CD8-positive, alpha-beta memory T cell (primary cell): ENCODE measurements at regions not wholly inside any gene's neighbourhood (a gene's known extent, or its start where the extent isn't known, plus 50 kb on each side); places are given as distances from the start of the nearest gene placed in this dataset.
A peak's percentile ranks its signal among the peaks of the same experiment; 100 is the strongest.
"Not testable (repeated sequence)": the region's sequence is repeated elsewhere in the genome, so short reads cannot be mapped to it uniquely, and the experiment has no call there.

Experiments
- CTCF ChIA-PET: fragments of 350-600 bp; sonication (Branson Sonifier 250); formaldehyde crosslinking; loops from one replicate; lab custom pipeline; 2021; ENCODE audit warnings: antibody characterized with exemption; lab: Charles Lee
- POLR2A ChIA-PET: fragments of 350-600 bp; sonication (Branson Sonifier 250); formaldehyde crosslinking; loops from one replicate; lab custom pipeline; 2021; ENCODE audit warnings: antibody characterized with exemption; lab: Charles Lee
- DNase-seq, 5 donors: peaks; one replicate each; pipeline versions ENCODE4 v3.0.0 to v3.0.0-alpha.2; 2020 to 2022; ENCODE audit warnings: mixed read lengths in 1 of 5
- H3K27ac ChIP-seq: one replicate; pipeline ENCODE4 v1.7.0; 2013; ENCODE audit warnings: low read depth, mild to moderate bottlenecking, low read length, moderate library complexity
- H3K27me3 ChIP-seq: 2 replicates; pipeline ENCODE4 v1.7.0; 2013; ENCODE audit warnings: low read length, mild to moderate bottlenecking; ENCODE audit not compliant: insufficient read depth, poor library complexity, severe bottlenecking
- H3K36me3 ChIP-seq: 2 replicates; pipeline ENCODE4 v1.7.0; 2013; ENCODE audit warnings: mild to moderate bottlenecking, low read length, moderate library complexity; ENCODE audit not compliant: insufficient read depth
- H3K4me1 ChIP-seq: 2 replicates; pipeline ENCODE4 v1.7.0; 2013; ENCODE audit warnings: mild to moderate bottlenecking, low read length, moderate library complexity; ENCODE audit not compliant: insufficient read depth
- H3K4me3 ChIP-seq: 2 replicates; pipeline ENCODE4 v1.7.0; 2013; ENCODE audit warnings: mild to moderate bottlenecking, low read length
- H3K9me3 ChIP-seq: 2 replicates; pipeline ENCODE4 v1.7.0; 2013; ENCODE audit warnings: mild to moderate bottlenecking, low read length
- H3K27ac Mint-ChIP-seq, 8 donors: one replicate each; pipeline ENCODE4 v1.8.0; 2020 to 2021; ENCODE audit warnings: mixed read lengths in 8 of 8, mild to moderate bottlenecking in 6 of 8, inconsistent platforms in 3 of 8, moderate library complexity in 3 of 8
- H3K27me3 Mint-ChIP-seq, 2 donors: one replicate each; pipeline ENCODE4 v1.8.0; 2020 to 2021; ENCODE audit warnings: mixed read lengths in 2 of 2, mild to moderate bottlenecking in 1 of 2, moderate library complexity in 1 of 2
- H3K36me3 Mint-ChIP-seq, 3 donors: one replicate each; pipeline ENCODE4 v1.8.0; 2020 to 2021; ENCODE audit warnings: mixed read lengths in 3 of 3, inconsistent platforms in 1 of 3, mild to moderate bottlenecking in 1 of 3
- H3K4me1 Mint-ChIP-seq, 3 donors: one replicate each; pipeline ENCODE4 v1.8.0; 2020 to 2021; ENCODE audit warnings: mixed read lengths in 3 of 3, inconsistent platforms in 1 of 3, mild to moderate bottlenecking in 1 of 3
- H3K4me3 Mint-ChIP-seq, 7 donors: one replicate each; pipeline ENCODE4 v1.8.0; 2020 to 2021; ENCODE audit warnings: mixed read lengths in 7 of 7, mild to moderate bottlenecking in 6 of 7, moderate library complexity in 4 of 7, inconsistent platforms in 2 of 7
- H3K9me3 Mint-ChIP-seq, 5 donors: one replicate each; pipeline ENCODE4 v1.8.0; 2020 to 2022; ENCODE audit warnings: mixed read lengths in 5 of 5, mild to moderate bottlenecking in 3 of 5, moderate library complexity in 2 of 5, inconsistent platforms in 1 of 5

DNA sequence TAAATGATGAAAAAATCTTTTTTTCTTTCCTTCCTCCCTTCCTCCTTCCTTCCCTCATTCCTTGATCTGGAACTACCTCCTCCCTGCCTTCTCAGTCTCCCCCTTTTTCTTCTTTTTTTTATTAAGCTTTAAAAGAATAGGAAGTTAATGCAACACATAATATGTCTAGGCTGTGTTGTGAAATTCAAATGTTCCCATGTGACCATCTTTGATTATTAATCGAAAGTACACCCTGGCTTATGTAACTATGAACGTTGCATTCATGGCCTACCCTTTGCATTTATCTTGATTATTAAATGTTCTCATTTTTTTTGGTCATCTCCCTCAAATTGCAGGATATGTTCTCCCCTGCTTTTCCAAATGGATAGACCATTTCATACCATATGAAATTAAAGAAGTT, 376.0 kb downstream of the DSEL start:
- Mint-ChIP-seq H3K27me3 (no peaks in the 10 kb centered on the region), H3K36me3 (no peaks in the 10 kb centered on the region), H3K4me1 (no peaks in the 10 kb centered on the region), H3K9me3 (no peaks in the 10 kb centered on the region), H3K27ac (no peak overlapping the region), H3K4me3 (no peak overlapping the region)
- ChIA-PET POLR2A (no interaction called here), CTCF (no interaction called here)
- H3K9me3 ChIP-seq: no peaks in the 10 kb centered on the region
- H3K27ac ChIP-seq: no peak overlapping the region
- no peaks in the 10 kb centered on the region for H3K27me3 ChIP-seq
- H3K4me1 ChIP-seq: no peaks in the 10 kb centered on the region
- H3K36me3 ChIP-seq: no peaks in the 10 kb centered on the region
- no peak for DNase-seq
- no peak overlapping the region for H3K4me3 ChIP-seq

DNA sequence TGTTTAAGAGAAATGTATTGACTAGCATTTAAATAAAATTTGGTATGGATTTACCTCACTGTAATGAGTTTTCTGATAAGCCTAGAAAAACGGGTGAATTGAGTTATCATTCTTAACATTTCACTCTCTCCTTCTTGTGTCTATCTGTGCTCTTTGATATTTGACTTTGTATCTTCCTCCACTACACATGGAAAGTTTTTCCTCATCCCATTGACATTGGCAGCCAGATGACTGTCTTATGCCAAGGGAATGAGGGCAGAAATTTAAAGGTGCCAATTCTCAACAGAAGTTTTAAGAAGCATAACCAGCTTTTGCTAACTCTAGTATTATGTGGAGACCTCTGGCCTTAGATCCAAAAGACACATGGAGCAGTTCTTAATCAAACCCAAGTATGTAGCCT, 376.6 kb downstream of the DSEL start:
- H3K4me1 Mint-ChIP-seq: no peaks in the 10 kb centered on the region
- POLR2A ChIA-PET: no interaction called here
- Histone ChIP-seq H3K27me3 (no peaks in the 10 kb centered on the region), H3K4me3 (no peak overlapping the region), H3K36me3 (no peaks in the 10 kb centered on the region), H3K4me1 (no peaks in the 10 kb centered on the region), H3K27ac (no peak overlapping the region), H3K9me3 (no peaks in the 10 kb centered on the region)
- CTCF ChIA-PET: no interaction called here
- H3K36me3 Mint-ChIP-seq: no peaks in the 10 kb centered on the region
- no peaks in the 10 kb centered on the region for H3K9me3 Mint-ChIP-seq
- no peaks in the 10 kb centered on the region for H3K27me3 Mint-ChIP-seq
- no peak overlapping the region for H3K27ac Mint-ChIP-seq
- DNase-seq: no peak
- H3K4me3 Mint-ChIP-seq: no peak overlapping the region

DNA sequence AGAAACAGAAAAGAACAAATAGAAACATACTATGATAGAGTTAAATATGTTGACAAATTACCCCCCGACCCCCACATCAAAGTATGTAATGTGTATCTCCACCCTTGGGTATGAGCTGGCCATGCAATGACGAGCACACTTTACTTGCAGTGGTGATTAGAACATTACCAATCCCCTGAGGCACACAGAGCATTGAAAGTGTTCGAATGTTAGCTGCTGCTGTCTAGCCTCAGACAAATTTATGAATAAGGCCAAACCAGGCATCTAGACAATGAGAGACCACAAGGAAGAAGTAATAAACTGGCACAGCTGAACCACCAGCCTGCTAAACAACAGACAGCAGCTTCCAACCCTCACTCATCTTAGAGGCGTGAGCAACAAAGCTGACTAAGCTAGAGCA, 380.5 kb downstream of the DSEL start:
- peak overlapping the region in 1 of 7 donors; percentile 43 for H3K4me3 Mint-ChIP-seq
- Histone ChIP-seq H3K4me1 (no peaks in the 10 kb centered on the region), H3K9me3 (no peaks in the 10 kb centered on the region), H3K36me3 (no peaks in the 10 kb centered on the region), H3K4me3 (no peak overlapping the region), H3K27ac (no peak overlapping the region), H3K27me3 (no peaks in the 10 kb centered on the region)
- no peak for DNase-seq
- H3K27me3 Mint-ChIP-seq: no peaks in the 10 kb centered on the region
- CTCF ChIA-PET: no interaction called here
- POLR2A ChIA-PET: no interaction called here
- H3K36me3 Mint-ChIP-seq: no peaks in the 10 kb centered on the region
- no peaks in the 10 kb centered on the region for H3K9me3 Mint-ChIP-seq
- no peaks in the 10 kb centered on the region for H3K4me1 Mint-ChIP-seq
- no peak overlapping the region for H3K27ac Mint-ChIP-seq

DNA sequence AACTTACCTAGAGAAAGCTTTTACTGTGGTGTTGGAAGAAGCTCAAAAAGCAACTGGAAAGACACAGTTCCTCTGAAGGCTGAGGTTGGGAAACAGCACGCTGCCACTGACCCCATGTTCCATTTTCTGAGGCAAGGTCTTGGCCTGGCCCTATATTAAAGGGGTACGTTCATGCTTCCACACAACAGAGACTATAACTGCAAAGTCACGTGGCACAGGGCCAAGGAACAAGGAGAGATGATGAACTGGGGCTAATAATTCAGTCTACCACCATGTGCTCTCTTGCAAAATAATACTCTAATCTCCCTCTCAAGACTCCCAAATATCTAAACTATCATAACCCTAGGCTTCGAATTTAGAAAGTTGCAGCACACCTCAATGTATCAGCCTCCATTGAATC, 381.6 kb downstream of the DSEL start:
- ChIA-PET POLR2A (no interaction called here), CTCF (no interaction called here)
- Histone ChIP-seq H3K27ac (no peak overlapping the region), H3K36me3 (no peaks in the 10 kb centered on the region), H3K27me3 (no peaks in the 10 kb centered on the region), H3K4me3 (no peak overlapping the region), H3K9me3 (no peaks in the 10 kb centered on the region), H3K4me1 (no peaks in the 10 kb centered on the region)
- DNase-seq: no peak
- Mint-ChIP-seq H3K9me3 (no peaks in the 10 kb centered on the region), H3K4me1 (no peaks in the 10 kb centered on the region), H3K4me3 (no peak overlapping the region), H3K27ac (no peak overlapping the region), H3K27me3 (no peaks in the 10 kb centered on the region), H3K36me3 (no peaks in the 10 kb centered on the region)

DNA sequence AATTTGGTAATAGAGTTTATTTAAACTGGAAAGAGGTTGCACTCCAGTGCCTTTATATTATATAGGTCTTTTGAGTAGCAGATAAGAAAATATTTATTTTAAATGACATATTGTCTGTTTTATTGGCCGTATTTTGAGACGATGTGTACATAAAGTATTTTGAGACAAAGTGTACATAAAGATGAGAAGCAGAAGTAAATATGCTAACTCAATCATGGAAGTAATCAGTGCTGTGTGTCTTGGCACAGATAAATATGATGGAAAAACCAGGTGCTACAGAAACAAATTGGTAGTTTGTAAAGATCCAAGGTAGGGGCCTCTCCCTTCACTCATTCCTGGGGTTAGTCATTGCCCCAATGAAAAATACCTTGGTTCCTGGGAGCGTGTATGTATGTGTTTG, 382.9 kb downstream of the DSEL start:
- no peaks in the 10 kb centered on the region for H3K36me3 Mint-ChIP-seq
- Histone ChIP-seq H3K4me3 (no peak overlapping the region), H3K9me3 (no peaks in the 10 kb centered on the region), H3K27me3 (no peaks in the 10 kb centered on the region), H3K27ac (no peak overlapping the region), H3K36me3 (no peaks in the 10 kb centered on the region), H3K4me1 (no peaks in the 10 kb centered on the region)
- no peak overlapping the region for H3K27ac Mint-ChIP-seq
- CTCF ChIA-PET: no interaction called here
- no peaks in the 10 kb centered on the region for H3K4me1 Mint-ChIP-seq
- no peaks in the 10 kb centered on the region for H3K27me3 Mint-ChIP-seq
- no peak overlapping the region for H3K4me3 Mint-ChIP-seq
- no peak for DNase-seq
- H3K9me3 Mint-ChIP-seq: no peaks in the 10 kb centered on the region
- POLR2A ChIA-PET: no interaction called here

DNA sequence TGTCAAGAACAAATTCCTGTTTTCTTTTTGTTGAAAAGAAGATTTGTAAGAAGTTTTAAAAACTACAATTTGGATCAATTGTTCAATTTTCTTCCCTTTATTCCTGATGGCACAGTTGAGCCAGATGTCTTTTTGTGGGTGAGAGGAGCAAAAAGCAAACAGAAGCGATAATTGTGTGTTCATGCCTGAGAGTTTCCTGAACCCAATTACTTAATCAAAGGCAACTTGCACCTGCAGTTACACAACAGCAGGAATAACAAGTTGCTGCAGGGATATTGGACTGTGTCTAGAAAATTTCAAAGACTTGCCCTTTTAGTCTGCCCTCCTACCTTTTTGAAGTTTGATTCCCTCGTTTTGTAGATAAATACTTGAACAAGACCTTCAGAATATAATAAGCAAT, 383.6 kb downstream of the DSEL start:
- ChIA-PET POLR2A (no interaction called here), CTCF (no interaction called here)
- H3K4me3 Mint-ChIP-seq: no peak overlapping the region
- Histone ChIP-seq H3K4me3 (no peak overlapping the region), H3K9me3 (no peaks in the 10 kb centered on the region), H3K36me3 (no peaks in the 10 kb centered on the region), H3K27me3 (no peaks in the 10 kb centered on the region), H3K4me1 (no peaks in the 10 kb centered on the region), H3K27ac (no peak overlapping the region)
- peaks cover 0 to 2% (median 0%) of the 10 kb centered on the region in 5 donors for H3K9me3 Mint-ChIP-seq
- H3K36me3 Mint-ChIP-seq: no peaks in the 10 kb centered on the region
- DNase-seq: no peak
- no peak overlapping the region for H3K27ac Mint-ChIP-seq
- H3K27me3 Mint-ChIP-seq: no peaks in the 10 kb centered on the region
- H3K4me1 Mint-ChIP-seq: no peaks in the 10 kb centered on the region

DNA sequence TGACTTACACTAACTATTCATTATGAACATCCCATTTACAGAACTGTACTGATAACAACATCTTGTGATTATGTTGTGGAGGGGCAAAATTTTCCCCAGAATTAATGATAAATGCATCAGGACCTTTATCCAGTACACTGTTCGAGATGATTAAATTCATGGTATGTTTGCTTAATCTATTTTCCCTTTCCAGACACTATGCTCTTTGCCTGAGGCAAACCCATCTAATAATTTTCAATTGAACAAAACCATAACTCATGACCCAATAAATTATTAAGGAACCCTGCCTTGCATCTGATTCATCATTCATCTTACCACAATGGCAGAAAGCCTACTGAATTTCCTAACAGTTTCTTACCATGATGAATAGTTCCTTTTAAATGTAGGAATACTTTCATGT, 385.0 kb downstream of the DSEL start:
- no peaks in the 10 kb centered on the region for H3K36me3 Mint-ChIP-seq
- no peaks in the 10 kb centered on the region for H3K27me3 ChIP-seq
- no peaks in the 10 kb centered on the region for H3K4me1 Mint-ChIP-seq
- no peaks in the 10 kb centered on the region for H3K4me1 ChIP-seq
- DNase-seq: no peak
- no peaks in the 10 kb centered on the region for H3K36me3 ChIP-seq
- H3K9me3 Mint-ChIP-seq: peaks cover 0 to 2% (median 0%) of the 10 kb centered on the region in 5 donors
- CTCF ChIA-PET: no interaction called here
- no peaks in the 10 kb centered on the region for H3K27me3 Mint-ChIP-seq
- H3K4me3 Mint-ChIP-seq: no peak overlapping the region
- no peak overlapping the region for H3K4me3 ChIP-seq
- no peak overlapping the region for H3K27ac Mint-ChIP-seq
- POLR2A ChIA-PET: no interaction called here
- no peak overlapping the region for H3K27ac ChIP-seq
- no peaks in the 10 kb centered on the region for H3K9me3 ChIP-seq

DNA sequence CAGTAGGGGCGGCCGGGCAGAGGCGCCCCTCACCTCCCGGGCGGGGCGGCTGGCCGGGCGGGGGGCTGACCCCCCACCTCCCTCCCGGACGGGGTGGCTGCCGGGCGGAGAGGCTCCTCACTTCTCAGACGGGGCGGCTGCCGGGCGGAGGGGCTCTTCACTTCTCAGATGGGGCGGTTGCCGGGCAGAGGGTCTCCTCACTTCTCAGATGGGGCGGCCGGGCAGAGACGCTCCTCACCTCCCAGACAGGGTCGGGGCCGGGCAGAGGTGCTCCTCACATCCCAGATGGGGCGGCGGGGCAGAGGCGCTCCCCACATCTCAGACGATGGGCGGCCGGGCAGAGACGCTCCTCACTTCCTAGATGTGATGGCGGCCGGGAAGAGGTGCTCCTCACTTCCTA, 389.8 kb downstream of the DSEL start:
- H3K9me3 ChIP-seq, H3K36me3 ChIP-seq, DNase-seq, H3K36me3 Mint-ChIP-seq, H3K4me3 ChIP-seq, H3K27ac ChIP-seq, POLR2A ChIA-PET, H3K4me1 Mint-ChIP-seq, H3K9me3 Mint-ChIP-seq, H3K27me3 Mint-ChIP-seq, CTCF ChIA-PET, H3K27ac Mint-ChIP-seq, H3K4me3 Mint-ChIP-seq, H3K27me3 ChIP-seq, H3K4me1 ChIP-seq: not testable (repeated sequence)

DNA sequence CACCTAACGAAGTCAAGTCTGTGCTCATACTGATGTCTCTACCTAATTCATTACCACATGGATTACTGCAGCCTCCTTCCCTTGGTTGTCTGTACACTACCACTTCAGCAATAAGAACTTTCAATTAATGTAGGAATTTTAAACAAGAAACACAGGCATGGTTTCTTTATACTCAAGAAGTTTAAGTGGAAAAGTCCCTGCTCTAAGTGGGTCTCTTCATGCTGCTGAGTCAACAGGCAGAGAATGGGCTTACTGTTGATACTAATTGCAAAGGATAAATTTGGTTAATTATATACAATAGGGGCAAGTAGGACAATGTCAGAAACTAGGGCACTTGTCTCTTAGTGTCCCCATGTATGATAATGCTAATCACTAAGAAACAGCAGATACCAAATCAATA, 392.6 kb downstream of the DSEL start:
- Histone ChIP-seq H3K27ac (no peak overlapping the region), H3K27me3 (no peaks in the 10 kb centered on the region), H3K4me3 (no peak overlapping the region), H3K9me3 (no peaks in the 10 kb centered on the region), H3K36me3 (no peaks in the 10 kb centered on the region), H3K4me1 (no peaks in the 10 kb centered on the region)
- Mint-ChIP-seq H3K4me3 (no peak overlapping the region), H3K27me3 (no peaks in the 10 kb centered on the region), H3K4me1 (no peaks in the 10 kb centered on the region), H3K27ac (no peak overlapping the region), H3K9me3 (peaks cover 0 to 5% (median 2%) of the 10 kb centered on the region in 5 donors), H3K36me3 (no peaks in the 10 kb centered on the region)
- DNase-seq: no peak
- ChIA-PET CTCF (no interaction called here), POLR2A (no interaction called here)
